GM18861 (cell line): ENCODE measurements at regions not wholly inside any gene's neighbourhood (a gene's known extent, or its start where the extent isn't known, plus 50 kb on each side); places are given as distances from the start of the nearest gene placed in this dataset.

Source experiments
- ATAC-seq: cut with Tn5 transposase; IDR thresholded peaks from one replicate; pipeline ENCODE4 v1.9.1; 2021; ENCODE audit not compliant: unreplicated experiment

DNA sequence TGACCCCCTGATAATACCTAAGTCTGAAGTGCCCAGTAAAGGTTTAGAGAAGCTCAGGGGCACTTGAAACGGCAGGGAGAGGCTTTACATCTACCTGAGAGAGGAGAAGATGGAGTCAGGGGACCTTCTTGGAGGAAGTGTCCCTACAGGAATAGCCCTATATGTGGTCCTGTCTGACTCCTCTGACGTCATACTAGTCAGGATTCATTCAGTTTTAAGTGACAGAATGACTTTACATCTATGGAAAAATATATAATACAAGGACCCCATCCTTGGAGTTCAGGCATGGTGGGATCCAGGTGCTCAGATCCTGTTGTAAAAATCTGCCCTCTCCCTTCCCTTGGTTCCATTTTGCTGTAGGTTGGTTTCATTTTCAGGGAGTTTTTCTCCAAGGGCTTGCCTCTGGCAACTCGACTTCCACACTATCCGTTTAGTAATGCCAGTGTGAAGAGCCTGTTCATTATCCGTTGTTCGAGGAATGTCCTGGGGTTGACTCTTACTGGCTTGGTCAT, 205.6 kb downstream of the IRF8 start:
- no peak for ATAC-seq

DNA sequence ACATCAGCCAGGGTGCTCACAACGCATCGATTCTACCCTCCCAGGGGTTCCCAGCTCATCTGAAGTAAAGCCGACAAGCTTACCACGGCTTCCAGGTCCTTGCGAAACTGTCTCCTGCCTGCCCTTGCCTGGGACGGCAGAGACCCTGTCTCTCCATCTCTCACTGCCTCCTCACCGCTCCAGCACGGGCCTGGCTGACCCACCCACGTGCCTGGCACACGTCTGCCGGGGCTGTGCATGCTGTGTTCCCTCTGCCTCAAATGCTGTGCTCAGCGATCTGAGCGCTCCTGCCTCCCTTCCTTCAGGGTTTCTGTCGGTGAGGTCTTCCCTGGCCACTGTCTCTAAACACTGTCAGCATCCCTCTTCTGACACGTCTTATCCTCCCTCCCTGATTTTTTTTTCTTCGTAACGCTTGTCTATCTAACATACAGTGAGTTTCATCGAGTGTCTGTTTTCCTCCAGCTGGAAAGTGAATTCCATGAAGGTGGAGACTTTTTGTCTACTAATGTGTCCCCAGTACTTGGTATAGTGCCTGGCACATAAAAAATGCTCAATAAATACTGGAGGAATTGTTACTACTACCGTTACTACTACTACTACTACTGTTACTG, 208.4 kb downstream of the IRF8 start:
- no peak for ATAC-seq

DNA sequence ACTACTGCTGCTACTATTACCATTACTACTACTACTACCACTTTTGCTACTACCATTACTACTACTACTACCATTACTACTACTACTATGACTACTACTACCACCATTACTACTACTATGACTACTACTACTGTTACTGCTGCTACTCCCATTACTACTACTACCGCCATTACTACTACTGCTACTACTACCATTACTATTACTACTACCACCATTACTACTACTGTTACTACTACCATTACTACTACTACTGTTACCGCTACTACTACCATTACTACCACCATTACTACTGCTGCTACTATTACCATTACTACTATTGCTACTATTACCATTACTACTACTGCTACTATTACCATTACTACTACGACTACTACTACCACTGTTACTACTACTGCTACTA, 209.1 kb downstream of the IRF8 start:
- ATAC-seq = no peak

DNA sequence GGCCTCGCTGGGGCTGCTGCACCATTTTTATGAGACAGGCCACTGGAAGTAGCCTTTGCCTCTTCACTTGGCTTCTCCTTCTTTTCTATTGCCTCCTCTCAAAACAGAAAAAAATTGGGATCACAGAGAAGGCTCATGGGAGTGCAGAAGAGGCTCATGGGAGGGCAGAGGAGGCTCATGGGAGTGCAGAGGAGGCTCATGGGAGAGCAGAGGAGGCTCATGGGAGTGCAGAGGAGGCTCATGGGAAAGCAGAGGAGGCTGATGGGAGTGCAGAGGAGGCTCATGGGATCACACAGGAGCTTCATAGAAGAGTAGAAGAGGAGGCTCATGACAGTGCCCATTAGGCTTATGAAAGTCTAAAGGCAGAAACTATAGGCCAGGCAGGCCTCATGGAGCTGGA, 211.2 kb downstream of the IRF8 start:
- no peak for ATAC-seq

DNA sequence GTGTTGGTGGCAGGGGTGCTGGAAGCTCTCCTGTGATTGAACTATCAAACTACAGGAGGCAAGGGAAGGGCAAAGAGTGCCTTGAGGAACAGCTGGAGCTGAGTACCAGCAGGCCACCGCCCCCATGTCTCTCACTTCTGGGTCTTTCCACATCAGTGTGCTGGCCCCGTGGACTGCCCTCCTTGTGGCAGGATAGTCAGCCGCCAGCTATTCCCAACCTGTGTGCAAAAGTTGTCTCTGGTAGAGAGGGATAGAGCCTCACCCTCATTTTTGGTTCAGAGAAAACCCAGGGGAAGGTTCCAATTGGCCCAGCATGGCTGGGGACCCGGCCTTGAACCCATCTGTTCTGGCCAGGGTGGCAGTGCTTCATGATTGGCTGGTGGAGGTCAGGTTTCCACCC, 211.8 kb downstream of the IRF8 start:
- ATAC-seq = no peak

DNA sequence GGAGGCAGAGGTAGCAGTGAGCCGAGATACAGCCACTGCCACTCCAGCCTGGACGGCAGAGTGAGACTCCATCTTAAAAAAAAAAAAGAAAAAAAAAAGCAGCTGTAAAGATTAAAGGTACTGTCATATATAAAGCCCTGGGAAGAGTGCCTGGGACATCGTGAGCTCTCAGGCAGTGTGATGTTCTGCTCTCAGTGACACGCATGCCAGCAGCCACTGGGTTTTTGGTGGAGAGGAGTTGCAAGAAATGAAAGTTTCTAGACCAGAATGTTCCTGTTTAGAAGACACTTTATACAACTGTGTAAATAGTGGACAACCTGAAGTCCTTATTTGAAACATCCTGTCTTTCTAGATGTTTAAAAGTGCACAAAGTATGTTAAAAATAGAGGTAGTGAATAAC, 213.2 kb downstream of the IRF8 start:
- ATAC-seq = no peak

DNA sequence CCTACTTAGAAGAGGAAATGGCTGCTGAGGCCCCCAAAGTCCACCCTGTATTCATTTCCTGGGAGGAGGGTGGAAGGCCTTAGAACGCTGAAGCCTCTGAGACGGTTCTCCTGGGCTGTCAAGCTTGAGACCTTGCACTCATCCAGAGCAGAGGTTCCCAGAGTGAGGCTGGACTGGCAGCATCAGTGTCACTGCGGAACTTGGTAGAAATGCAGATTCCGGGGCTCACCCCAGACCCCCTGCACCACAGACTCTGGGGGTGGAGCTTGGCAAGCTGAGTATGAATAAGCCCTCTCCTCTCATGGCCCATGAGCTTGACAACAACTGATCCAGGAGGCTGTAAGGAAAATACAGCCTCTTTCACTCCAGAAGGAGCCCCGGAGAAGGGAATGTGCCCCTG, 218.3 kb downstream of the IRF8 start:
- ATAC-seq = no peak

DNA sequence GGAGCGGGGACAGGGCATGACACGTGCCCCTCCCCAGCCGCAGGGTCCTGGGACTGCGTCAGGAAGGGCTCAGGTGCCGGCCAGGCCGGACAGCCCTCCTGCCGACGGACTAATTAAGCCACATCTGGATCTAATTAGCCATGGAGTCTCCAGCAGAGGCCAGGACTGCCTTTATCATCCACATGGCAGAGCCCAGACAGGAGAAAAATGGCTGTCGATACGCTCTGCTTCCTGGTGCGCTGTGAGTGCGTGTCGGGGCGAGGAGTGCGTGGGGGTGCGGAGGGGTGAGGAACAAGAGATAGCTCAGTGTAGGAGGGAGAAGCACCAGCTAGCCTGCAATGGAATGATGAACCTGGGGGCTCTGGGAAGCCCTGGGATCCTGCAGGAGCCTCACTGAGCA, 218.8 kb downstream of the IRF8 start:
- ATAC-seq = no peak

DNA sequence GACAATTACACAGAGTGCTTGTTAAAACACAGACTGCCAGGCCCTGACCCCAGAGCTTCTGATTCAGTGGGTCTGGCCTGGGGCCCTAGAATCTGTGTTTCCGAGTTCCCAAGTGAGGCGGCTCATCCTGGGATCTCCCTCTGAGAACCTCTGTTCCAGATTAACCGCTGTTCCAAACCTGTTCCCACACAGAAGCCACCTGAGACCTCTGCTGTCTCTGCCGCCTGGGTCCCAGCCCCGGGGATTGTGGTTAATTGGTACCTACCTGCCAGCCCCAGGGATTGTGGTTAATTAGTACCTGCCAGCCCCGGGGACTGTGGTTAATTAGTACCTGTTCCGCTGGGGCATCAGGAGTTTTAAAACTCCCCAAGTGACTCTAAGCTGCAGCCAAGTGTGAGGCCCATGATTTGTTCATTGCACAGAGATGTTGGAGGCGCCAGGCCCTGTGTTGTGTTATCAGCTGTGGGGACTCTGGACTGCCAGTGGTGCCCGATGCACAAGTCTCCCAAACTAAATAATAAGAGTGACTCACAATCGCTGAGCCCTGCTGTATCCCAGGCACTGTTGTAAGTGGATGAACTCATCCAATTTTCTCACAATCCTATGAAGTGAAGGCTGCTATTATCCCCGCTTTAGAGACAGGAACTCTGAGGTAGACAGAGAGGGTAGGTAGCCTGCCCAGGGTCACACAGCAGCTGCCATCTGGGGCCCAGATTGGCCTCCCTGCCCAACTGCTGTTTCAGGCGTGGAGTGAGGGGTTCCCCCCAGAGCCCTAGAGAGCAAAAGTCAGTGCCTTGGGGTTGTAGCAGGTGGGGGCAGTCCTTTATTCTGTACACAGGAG, 219.7 kb downstream of the IRF8 start:
- ATAC-seq = no peak

DNA sequence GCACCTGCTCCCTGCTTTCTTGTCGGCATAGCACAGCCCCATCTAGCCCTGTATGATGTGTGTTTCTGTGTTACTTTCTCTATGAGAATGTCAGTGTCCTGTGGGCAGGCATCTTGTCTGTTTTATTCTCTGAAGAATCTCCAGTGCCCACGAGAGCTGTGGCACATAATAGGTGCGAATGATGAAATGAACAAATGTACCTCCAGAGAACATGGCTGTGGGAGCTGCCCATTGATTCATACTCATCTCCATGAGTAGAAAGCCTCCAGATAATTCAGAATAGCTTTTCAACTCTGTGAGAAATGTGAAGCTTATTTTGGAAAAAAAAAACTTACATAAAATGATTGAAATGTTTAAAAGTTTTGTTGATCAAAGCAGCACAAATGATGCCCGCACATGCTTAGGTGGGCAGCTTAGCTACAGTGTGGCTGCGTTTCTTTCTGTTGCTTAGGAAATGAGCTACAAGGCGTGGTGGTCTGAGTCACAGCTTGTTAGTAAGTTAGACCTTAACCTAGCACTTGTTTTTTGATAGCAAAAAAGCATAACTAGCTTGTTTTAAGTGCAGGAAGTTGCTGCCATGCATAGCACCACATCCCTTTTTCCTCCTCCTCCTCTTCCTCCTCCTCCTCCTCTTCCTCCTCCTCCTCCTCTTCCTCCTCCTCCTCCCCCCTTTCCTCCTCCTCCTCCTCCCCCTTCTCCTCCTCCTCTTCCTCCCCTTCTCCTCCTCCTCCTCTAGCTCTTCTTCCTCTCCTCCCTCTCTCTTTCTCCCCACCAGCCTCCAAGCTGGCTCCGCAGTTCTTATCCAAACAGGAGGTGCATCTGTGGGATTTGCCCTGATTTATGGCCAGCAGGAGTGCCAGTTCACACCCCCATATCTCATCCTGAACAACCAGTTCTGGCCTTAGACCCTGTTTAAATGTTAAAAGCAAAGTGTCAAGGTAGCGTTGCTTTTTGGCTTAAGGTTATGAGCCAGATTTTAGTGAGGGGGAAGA, 221.5 kb downstream of the IRF8 start:
- no peak for ATAC-seq

DNA sequence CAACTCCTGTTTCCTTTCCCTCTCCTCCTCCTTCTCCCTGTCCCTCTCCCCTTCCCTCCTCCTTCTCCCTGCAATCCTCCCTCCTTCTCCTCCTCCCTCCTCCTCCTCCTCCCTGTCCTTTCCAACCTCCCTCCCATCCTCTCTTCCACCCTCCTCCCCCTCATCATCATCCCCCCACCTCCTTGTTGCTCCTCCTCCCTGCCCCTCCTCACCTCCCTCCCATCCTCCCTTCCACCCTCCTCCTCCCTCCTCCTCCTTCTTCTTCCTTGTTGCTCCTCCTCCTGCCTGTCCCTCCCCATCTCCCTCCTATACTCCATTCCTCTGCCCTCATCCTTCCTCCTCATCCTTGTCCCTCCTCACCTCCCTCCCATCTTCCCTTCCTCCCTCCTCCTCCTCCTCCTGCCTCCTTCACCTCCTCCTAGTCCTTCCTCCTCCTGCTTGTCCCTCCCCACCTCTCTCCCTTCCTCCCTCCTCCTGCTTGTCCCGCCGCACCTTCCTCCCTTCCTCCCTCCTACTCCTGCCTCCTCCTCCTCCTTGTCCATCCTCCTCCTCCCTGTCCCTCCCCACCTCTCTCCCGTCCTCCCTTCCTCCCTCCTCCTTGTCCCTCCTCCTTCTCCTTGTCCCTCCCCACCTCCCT, 222.5 kb downstream of the IRF8 start:
- no peak for ATAC-seq

DNA sequence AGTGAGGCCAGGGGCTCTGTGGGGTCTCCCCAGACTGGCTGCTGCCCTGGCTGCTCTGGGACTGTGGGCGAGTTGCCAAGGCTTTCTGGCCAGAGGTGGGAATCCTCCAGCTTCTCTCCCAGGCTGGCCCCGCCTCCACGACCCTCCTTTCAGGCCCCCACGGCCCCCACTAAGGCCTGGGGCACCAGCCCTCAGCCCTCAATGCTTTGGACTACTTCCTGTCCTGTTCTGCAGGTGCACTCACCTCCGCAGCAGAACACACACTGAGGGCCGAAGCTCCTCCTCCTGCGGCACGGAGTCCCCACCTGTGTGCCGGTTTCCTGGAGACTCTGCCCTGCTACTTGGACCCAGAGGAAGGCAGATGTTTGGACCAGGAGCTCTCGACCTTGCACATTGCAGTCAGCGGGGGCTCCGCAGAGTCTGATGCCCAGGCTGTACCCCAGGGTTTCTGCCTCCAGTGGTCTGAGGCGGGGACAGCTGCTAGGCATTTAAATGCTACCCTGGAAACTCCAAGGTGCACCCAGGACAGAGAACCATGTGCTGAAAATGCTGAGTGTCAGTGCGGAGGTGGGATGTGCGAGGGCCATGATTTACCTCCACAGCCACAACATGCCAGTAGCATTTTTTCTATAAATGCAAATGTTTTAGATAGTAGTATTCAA, 223.8 kb downstream of the IRF8 start:
- no peak for ATAC-seq

DNA sequence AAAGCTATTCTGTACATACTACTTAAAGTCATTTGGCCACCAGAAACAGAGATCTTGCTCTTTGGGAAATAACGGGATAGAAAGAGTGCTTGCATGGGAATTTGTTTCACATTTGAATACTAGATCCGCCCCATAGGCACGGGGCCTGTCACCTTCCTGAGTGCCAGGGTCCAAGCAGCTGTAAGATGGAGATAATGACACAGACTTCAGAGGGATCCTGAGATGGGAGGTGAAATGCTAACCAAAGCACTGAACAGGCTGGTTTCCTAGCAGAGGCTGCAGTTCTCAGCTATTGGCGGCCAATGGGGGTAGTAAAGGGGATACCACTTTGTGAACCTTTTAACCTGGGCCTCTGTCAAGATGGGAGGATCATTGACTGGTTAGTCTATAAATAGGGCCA, 225.4 kb downstream of the IRF8 start:
- ATAC-seq = no peak

DNA sequence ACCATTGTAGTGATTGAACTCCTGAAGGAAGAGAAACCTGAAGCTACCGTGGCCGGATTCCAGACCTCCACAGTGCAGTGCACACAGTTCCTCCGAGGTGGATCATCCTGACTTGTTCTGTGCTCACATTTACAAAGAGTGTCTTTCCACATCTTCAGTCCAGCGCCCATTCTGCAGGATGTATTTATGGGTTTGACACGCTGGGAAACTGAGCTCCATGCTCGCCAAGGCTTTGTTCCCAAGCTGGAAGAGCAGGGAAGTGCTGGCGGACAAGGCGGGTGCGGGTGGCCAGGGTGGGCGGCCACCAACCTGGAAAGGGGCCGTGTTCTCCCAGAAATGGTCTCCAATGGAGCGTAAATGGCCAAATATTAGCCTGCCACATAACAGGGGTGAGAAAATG, 227.9 kb downstream of the IRF8 start:
- no peak for ATAC-seq

DNA sequence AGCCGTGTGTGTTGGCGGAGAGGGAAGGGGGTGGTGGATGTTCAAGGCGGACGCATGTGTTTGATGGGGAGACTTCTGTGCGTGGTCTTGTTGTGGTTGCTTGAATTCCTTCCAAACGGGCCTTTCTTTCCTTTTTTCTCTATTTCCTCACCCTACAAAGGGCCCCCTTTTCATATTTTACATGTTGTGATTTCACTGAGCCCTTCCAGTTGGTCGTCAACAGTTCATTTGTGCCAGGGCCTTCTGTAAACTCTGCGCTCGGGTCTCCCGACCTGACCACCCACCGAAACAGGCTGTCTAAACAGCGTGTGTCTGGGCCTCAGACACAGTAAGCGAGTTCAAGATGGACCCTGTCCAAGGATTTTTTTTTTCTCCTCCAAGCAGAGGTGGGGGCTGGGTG, 228.4 kb downstream of the IRF8 start:
- no peak for ATAC-seq

DNA sequence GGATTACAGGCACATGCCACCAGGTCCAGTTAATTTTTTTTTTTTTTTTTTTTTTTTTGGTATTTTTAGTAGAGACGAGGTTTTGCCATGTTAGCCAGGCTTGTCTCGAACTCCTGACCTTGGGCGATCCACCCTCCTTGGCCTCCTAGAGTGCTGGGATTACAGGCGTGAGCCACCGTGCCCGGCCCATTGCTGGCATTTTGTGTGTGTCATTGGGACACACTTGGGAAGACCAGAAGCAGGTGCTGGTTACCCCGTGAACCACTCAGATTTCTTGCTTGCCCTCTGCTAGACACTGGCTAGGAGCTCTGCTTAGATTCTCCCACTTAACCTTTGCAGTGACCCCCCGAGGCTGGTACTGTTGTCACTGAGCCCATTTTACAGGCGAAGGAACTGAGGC, 229.3 kb downstream of the IRF8 start:
- no peak for ATAC-seq

DNA sequence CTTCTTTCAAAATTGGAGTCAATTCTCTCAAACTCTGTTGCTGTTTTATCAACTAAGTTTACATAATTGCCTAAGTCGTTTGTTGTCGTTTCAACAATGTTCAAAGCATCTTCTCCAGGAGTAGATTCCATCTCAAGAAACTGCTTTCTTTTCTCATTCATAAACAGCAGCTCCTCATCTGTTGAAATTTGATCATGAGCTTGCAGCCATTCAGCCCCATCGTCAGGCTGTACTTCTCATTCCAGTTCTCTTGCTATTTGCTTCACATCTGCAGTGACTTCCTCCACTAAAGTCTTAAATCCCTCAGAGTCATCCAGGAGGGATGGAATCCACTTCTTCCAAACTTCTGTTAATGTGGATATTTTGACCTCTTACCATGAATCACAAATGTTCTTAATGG, 230.6 kb downstream of the IRF8 start:
- ATAC-seq = no peak

DNA sequence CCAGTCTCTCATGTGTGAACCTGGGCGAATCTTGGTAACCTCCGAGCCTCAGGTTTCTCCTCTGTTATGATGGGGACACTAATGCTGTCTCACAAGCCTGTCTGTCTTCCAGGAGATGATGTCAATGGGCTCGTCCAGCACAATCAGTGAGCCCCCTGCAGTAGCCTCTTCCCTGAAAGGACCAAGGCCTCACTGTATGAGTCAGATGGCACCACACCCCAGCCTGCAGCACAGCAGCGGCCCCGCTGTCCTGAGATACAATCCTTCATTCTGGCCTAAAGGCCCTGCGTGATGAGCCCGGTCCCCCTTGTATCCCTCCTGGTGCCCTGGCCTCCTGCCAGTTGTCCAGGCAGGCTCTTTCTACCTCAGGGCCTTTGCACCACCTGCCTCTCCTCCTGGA, 234.4 kb downstream of the IRF8 start:
- ATAC-seq = no peak

DNA sequence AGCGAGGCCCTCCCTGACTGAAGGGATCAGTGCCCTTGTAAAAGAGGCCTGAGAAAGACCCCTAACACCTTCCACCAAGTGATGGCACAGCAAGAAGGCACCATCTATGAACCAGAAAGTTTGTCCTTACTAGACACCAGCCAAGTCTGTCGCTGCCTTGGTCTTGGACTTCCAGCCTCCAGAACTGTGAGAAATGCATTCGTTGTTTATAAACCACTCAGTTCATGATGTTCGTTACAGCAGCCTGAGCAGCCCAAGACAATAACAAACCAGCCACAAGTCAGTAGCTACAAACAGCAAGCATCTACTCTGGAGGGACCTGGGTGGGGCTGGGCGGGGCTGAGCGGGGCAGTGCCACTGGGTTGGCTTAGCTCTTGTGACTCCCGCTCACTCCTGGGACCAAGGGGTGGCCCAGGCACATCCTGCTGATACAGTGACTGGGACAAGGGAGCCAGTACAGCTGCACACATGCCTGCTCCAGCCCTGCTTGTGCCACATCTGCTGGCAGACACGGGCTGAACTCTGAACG, 234.9 kb downstream of the IRF8 start:
- ATAC-seq = no peak

DNA sequence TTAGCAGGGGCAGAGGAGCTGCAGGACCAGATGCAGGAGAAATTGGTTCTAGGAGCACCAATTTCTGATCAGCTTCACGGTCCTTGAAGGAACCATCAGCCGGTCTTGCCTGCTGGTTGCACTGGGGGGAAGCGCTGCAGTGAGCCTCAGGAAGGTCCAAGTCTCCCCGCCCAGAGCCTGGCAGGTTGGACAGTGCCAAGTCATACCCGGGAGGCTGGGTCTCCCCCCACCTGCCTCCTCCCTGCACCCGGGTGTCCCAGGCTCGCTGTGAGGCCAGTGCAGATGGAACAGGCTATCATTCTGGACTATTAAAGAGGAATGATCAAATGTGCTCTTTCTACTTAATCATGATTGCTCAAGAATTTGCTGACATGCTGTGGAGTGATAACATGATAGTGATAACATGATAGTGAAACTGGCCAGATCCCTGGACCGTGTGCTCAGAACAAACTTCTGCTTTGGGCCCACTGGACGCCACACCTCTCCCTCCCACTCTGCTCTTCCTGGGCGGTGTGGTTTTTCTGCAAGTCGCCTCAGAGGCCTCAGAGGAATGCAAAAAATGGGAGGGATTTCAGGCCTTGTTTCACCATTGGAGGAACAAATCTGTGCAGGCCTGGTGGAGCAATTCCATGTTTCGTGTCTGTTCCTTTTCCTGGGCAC, 236.0 kb downstream of the IRF8 start:
- no peak for ATAC-seq
